HG03066 (cell line): ENCODE measurements at regions not wholly inside any gene's neighbourhood (a gene's known extent, or its start where the extent isn't known, plus 50 kb on each side); places are given as distances from the start of the nearest gene placed in this dataset.
"Not testable (repeated sequence)": the region's sequence is repeated elsewhere in the genome, so short reads cannot be mapped to it uniquely, and the experiment has no call there.

Source experiments
- ATAC-seq: cut with Tn5 transposase; IDR thresholded peaks from one replicate; pipeline ENCODE4 v1.9.1; 2021; ENCODE audit warnings: low read depth; ENCODE audit not compliant: unreplicated experiment

DNA sequence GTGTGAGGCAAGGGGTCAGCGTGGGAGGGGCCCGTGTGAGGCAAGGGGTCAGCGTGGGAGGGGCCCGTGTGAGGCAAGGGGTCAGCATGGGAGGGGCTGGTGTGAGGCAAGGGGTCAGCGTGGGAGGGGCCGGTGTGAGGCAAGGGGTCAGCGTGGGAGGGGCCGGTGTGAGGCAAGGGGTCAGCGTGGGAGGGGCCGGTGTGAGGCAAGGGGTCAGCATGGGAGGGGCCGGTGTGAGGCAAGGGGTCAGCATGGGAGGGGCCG, 119.2 kb downstream of the SEPTIN14 start:
- not testable (repeated sequence) for ATAC-seq

DNA sequence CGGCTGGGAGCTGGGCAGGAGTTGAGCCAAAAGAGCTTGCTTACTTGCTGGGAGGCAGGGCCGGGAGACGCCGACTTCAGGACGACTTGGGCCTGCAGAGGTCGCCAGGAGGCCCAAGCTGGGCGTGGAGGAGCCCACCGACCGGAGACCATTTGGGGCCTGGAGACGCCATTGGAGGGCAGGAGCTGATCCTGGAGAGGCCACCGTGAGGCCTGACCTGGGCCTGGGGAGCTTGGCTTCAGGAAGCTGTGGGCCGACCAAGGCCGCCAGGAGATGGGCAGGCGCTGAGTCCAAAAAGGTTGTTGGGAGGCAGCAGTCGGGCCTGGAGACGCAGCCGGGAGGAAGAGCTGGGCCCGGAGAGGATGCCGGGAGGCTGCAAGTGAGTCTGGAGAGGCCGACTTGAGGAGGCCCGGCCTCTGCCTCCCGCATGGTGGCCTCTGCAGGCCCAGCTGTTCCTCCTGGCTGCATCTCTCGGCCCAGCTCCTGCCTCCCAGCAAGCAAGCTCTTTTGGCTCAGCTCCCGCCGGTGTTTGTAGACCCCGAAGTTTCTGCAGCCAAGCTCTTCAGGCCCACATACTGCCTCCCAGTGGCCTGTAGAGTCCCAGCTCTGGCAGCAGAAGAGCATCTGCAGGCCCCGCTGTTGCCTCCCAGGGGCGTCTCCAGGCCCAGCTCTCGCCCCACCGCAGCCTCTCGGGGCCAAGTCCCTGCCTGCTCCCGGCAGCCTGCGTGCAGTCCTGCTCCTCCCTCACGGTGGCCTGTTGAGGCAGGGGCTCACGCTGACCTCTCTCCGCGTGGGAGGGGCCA, 119.7 kb downstream of the SEPTIN14 start:
- not testable (repeated sequence) for ATAC-seq

DNA sequence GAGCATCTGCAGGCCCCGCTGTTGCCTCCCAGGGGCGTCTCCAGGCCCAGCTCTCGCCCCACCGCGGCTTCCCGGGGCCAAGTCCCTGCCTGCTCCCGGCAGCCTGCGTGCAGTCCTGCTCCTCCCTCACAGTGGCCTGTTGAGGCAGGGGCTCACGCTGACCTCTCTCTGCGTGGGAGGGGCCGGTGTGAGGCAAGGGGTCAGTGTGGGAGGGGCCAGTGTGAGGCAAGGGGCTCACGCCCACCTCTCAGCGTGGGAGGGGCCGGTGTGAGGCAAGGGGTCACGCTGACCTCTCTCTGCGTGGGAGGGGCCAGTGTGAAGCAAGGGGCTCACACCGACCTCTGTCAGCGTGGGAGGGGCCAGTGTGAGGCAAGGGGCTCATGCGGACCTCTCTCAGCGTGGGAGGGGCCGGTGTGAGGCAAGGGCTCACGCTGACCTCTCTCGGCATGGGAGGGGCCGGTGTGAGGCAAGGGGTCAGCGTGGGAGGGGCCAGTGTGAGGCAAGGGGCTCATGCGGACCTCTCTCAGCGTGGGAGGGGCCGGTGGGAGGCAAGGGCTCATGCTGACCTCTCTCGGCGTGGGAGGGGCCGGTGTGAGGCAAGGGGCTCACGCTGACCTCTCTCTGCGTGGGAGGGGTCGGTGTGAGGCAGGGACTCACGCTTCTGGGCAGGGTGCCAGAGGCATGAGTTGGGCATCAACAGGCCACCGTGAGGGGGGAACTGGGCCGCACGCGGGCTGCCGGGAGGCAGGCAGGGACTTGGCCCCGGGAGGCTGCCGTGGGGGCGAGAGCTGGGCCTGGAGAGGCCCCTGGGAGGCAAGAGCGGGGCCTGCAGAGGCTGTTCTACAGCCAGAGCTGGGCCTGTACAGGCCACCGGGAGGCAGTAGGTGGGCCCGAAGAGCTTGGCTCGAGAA, 120.6 kb downstream of the SEPTIN14 start:
- ATAC-seq: not testable (repeated sequence)

DNA sequence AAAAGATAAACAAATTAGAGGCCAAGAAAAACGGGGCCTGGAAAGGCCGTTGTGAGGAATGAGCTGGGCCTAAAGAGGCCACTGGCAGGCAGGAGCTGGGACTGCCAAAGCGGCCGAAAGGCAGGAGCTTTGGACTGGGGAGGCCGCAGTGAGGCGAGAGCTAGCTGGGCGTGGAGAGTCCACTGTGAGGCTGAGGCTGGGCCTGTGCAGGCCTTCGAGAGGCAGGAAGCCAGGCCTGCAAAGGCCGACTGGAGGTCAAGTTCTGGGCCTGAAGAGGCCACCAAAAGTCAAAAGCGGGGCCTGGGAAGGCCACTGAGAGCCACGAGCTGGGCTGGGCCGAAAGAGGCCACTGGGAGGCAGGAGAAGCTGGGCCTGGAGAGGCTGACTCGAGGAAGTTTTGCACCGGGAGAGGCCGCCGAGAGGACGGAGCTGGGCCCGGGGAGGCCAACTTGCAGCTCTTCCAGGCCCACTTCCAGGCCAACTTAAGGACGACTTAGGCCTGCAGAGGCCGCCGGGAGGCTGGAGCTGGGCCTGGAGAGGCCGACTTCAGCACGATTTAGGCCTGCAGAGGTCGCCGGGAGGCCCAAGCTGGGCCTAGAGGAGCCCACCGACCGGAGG, 121.8 kb downstream of the SEPTIN14 start:
- not testable (repeated sequence) for ATAC-seq

DNA sequence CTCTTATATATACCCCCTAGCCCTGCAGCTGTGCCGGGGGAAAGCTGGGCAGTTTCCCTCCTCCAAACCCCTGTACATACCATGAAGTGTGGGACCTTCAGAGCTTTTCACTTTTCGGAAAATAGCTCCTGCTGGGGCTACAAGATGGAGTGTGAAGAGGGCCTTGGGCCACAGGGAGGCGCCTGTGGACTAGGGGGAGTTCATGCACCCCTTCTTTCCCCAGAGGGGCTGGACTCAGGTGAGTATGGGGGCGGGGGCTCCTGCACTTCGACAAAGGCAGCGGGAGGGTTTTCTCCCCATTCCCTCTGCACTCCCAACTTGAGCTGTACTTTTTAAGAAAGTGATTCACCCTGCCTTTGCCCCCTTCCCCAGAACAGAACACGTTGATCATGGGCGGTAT, 122.5 kb downstream of the SEPTIN14 start:
- not testable (repeated sequence) for ATAC-seq

DNA sequence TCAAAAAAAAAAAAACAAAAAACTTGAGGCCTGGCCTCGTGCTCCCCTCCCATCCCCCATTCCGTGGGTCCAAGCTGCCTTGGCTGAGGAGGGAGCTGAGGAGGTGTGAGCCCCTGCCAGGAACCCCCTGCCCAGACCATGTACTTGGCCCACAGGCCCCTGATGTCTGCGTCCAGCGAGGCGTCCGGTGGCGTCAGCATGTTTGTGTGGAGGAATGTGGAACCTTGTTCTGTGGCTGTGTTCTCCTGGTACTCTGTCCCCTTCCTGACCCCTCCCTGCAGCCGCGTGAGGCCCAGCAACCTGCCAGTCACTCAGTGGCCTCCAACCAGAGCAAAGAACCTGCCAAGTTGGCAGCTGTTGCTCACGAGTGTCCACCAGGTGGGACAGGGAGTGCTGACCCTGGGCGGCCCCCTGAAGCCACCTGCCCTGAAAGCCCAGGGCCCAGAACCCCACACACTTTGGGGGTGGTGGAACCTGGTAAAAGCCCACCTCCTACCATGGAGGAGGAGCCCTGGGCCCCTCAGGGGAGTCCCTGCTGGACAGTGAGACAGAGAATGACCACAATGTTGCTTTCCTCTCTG, 125.8 kb downstream of the SEPTIN14 start:
- ATAC-seq: not testable (repeated sequence)

DNA sequence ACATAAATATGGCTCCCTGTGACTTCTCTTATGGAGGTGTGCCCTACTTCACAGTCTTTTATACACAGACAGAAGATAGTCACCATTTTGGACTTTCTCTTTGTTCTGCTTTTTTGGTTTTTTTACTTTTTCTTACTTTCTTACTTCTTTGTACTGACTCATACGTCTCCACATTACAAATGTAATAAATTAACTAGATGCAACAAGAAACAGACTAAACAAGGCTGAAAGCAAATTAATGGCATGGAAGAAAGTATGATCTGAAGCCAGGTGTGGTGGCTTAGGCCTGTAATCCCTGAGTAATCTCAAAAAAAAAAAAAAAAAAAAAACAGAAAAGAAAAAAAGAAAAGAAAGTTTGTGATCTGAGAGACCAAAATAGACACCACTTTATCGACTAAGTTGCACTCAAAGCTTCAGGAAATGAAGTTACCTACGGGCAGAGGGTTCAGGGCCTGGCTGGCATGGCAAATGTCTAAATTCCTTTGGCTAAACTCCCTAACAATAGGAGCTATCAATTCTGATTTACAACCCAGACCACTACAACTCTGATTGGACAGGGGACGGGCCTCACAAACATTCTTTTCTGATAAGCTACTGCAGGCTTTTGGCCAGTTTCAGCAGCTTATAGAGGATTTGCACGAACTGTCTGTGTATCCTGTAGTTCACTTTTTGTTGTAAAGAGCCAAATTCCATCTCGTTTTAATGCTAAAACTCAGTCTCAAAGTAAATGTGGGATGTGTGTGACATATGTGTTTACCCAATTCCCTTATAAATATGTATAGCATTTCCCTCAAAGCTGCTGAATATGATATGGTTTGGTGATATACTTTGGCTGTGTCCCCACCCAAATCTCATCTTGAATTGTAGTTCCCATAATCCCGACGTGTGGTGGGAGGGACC, 129.1 kb downstream of the SEPTIN14 start:
- ATAC-seq: no peak

DNA sequence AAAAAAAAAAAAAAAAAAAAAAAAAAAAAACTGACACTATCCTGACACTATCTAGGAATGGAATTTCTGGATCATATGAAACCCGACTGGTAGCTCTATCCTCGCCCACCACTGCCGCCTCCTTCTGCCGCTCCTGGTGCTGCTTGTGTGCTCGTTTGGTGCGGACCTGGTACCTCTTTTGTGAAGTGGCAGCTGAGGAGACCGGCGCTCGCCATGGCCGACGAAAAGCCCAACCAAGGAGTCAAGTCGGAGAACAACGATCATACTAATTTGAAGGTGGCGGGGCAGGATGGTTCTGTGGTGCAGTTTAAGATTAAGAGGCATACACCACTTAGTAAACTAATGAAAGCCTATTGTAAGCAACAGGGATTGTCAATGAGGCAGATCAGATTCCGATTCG, 130.6 kb downstream of the SEPTIN14 start:
- no peak for ATAC-seq

DNA sequence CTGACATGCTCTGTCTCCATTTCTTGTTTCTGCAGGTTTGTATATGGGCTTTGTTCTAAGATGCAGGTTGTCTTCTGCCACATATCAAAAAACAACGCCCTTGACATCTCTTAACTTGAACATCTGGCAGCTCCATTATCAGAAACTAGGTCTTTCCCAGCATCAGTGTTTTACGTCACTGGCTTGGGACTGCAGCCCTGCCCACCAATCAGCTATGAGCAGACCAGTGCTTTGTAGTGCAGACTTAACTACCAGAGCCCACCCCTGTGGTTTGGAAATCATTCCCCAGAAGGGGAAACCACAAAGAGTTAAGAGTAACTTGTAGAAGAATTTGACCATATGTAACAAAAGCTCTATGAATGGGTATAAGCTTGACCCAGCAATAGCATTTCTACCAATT, 132.4 kb downstream of the SEPTIN14 start:
- ATAC-seq: no peak

DNA sequence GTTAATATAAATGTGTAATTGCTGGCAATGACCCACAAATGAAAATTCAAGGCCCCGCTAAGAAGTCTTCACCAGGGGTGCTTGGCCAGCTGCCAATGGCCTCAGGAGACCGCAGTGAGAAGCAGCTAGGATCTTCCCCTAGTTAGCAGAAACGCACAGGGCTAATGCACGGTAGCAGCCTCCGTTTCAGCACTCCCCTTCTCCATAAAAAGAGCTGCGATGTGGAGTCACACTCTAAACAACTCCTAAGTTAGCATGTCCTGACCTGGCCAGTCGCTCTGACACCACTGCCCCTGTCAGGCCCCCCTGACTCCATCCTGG, 139.0 kb downstream of the SEPTIN14 start:
- no peak for ATAC-seq

DNA sequence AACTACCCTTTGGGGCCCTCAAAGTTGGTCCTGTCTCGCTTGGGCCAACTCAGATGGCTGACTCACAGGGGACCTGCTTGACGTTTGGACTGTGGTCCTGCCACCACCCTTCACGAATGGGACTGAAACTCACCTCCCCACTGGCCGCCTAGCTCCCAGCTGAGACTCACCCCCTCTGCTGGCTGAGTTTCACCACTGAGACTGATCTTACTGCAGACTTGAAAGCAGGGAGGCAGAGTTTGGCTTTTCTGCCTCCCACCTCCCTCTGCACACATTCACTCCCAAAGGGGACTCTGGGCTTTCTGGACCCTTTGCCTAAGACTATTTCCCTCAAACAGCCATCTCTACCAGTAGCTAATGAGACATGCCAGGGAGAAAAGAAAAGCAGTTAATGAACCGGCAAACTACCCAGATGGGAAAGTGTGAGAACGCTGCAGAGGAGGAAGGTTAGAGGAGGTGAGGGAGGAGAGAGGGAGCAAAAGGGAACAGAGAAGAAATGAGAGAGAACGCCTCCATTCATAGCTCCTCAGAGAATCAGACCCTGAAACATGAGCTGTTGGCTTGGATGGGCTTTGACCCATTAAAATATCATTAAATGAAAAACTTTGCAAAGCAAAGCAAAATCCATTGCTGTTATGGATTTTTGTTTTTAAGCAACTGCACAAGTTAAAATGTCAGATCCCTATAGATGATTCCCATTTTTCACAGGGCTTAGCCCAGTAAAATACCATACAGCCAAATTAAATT, 139.5 kb downstream of the SEPTIN14 start:
- peak; percentile 97 for ATAC-seq

DNA sequence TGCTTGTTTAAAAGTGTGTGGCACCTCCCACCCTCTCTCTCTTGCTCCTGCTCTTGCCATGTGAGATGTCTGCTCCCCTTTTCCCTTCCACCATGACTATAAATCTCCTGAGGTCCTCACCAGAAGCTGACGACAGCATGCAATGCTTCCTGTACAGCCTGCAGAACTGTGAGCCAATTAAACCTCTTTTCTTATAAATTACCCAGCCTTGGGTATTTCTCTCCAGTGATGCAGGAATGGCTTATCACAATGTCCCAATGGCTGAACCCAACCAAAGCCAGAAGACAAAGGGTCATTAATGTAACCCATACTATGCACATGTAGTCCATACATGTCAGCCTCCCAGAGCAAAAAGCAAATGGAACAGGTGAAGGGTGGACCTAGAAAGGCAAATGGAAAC, 141.5 kb downstream of the SEPTIN14 start:
- ATAC-seq: not testable (repeated sequence)

DNA sequence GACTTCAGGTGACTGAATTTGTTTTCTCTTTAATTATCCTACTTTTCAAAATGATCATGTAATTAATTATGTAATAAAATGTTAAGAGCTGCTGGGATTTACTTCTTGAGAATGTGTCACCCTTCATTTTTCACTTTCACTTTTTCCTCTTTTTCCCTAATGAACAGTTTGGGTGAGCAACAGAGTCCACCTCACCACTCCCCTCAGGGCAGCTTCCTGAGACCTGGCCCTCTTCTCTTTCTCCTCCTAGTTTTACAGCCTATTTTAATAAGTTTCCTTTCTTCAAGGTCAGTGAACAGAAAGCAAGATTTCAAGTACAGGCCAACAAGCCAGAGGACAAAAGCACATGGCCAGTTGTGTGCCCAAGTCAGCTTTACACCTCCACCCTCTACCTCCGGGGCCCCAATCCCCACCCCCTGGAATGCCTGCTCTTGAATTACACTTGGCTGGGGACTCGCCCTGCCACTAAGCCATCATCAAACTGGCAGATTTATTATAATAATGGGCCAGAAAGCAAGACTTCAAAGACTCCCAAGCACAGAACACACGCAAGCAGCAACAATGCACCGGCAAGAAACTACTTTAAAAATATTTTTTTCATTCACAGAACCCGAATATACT, 143.1 kb upstream of the VOPP1 start:
- ATAC-seq: not testable (repeated sequence)

DNA sequence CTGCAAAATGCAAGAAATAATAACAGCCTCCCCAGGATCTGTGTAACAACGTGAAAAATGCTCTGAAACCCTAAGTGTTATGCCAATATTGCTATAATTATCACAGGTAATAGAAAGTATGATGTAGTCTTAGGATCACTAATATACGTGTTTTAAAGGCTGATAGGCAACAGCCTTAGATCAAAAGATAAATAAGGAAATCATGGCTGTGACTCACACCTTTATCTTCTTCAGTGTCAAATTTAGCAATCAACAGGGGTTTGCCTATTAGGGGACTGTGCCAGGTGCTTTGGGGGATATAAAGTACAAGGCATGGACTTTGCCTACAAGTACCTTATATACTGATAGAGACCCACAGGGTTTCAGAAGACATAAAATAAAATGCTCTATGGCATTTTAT, 142.1 kb upstream of the VOPP1 start:
- not testable (repeated sequence) for ATAC-seq

DNA sequence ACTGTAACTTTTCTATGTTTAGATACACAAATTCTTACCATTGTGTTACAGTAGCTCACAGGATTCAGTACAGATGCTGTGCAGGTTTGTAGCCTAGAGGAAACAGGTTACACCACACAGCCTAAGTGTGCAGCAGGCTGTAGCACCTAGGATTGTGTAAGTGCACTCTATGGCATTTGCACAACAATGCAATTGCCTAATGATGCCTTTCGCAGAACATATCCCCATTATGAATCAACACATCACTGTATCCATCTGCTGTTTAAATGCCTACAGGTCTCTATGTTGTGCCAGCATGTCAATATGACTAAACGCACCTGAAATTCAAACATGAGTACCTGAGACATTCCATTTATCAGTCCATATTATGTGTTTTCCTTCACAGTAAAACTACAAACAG, 138.0 kb upstream of the VOPP1 start:
- ATAC-seq: not testable (repeated sequence)

DNA sequence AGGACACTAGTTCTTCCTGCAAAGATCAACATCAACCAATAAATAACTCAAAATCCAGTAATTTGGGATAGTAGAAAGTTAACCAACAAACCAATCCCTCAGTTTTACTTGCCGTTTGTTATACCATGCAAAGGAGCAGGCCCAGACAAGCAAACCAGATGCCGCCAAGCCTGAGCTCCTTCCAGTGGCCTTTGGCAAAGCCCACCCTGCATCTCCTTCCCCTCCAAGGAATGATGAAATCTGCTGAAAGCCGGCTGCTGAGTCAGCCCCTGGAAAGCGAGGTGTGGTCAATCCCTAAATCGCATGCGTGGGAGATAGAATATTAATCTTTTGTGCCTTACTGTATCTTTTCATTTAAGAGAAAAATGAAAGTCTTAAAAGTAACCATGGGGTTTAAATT, 135.7 kb upstream of the VOPP1 start:
- ATAC-seq: not testable (repeated sequence)

DNA sequence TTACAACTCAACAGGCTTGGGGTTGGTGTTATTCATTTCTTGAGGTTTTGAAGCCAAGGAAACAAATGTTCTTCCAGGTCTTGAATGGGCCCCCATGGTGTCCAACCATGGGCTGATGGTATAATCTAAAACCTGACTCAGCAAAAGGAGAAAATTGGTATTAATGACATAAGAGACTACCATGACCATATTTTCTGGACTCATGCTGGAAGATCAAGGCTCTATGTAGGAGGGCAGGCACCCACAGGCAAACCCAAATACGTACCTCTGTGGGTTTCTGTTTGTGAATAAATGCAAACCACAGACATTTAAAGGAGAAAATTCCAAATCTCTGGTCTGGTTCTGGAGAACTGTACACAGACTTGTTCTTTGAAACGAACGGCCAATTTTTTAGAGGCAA, 135.1 kb upstream of the VOPP1 start:
- not testable (repeated sequence) for ATAC-seq

DNA sequence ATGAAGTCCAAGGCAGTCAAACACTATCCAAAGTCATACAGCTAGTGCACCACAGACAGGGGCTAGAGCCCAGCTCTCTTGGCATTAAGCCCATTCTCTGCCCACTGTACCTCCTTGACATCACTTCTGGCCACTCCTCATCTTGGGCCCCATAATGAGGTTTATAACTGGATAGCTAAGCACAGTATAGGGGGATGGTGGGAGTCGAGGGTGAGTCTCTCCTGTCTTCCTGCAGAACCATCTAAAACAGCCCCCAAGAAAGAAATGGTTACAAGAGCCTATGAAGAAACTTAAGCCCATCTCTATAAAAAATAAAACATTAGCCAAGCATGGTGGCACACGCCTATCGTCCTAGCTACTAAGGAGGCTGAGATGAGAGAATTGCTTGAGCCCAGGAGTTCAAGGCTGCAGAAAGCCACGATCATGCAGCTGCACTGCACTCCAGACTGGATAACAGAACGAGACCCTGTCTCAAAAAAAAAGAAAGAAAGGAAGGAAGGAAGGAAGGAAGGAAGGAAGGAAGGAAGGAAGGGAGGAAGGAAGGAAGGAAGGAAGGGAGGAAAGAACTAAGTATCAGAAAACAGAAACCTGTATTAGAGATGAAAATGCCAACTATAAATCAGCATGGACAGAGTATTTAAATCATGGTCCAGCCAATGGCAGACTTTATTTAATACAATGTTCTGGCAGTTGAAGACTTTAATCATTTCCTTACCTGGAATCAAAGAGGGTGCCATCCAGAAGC, 134.3 kb upstream of the VOPP1 start:
- not testable (repeated sequence) for ATAC-seq
